T-cell (primary cell): ENCODE measurements at regions not wholly inside any gene's neighbourhood (a gene's known extent, or its start where the extent isn't known, plus 50 kb on each side); places are given as distances from the start of the nearest gene placed in this dataset.

Experiments used
- ATAC-seq, 4 experiments: fragments of 200-7000 bp in 3 of 4; fragments of 150-1000 bp in 1 of 4; cut with Tn5 transposase; replicated peaks in 1 of 4; 1 replicate in 3 of 4; 2 replicates in 1 of 4; pipeline ENCODE4 v1.10.0; 2021; ENCODE audit warnings: moderate library complexity in 3 of 4, mild to moderate bottlenecking in 2 of 4, moderate number of reproducible peaks in 1 of 4
- CTCF ChIA-PET, 2 donors: fragments of 300-600 bp; sonication (Branson Sonifier 250); formaldehyde crosslinking; loops; one replicate each; lab custom pipeline; 2022; ENCODE audit warnings: antibody characterized with exemption in 2 of 2; lab: Charles Lee
- POLR2A ChIA-PET, 2 donors: fragments of 300-600 bp; sonication (Branson Sonifier 250); formaldehyde crosslinking; loops; one replicate each; lab custom pipeline; 2022; ENCODE audit warnings: antibody characterized with exemption in 2 of 2; lab: Charles Lee
- DNase-seq, 35 experiments: peaks; one replicate each; pipeline versions ENCODE4 v3.0.0 to v3.0.0-alpha.2; 2013 to 2023
- H3K27ac ChIP-seq: one replicate; pipeline ENCODE4 v1.5.1; 2013; ENCODE audit warnings: low read length
- H3K27me3 ChIP-seq, 2 experiments: replicated peaks in 1 of 2; 1 replicate in 1 of 2; 2 replicates in 1 of 2; pipeline versions ENCODE4 v1.6.1 to v1.7.0; 2013; ENCODE audit warnings: low read length in 1 of 2, mixed read lengths in 1 of 2; ENCODE audit not compliant: control insufficient read depth in 2 of 2, insufficient read depth in 2 of 2; ENCODE audit errors: extremely low read depth in 1 of 2
- H3K36me3 ChIP-seq, 2 donors: 1 replicate in 1 of 2; 2 replicates in 1 of 2; pipeline versions ENCODE4 v1.6.1 to v1.7.0; 2013; ENCODE audit warnings: low read length in 1 of 2; ENCODE audit not compliant: control insufficient read depth in 2 of 2, insufficient read depth in 1 of 2; ENCODE audit errors: extremely low read depth in 1 of 2
- H3K4me1 ChIP-seq, 2 experiments: 1 replicate in 1 of 2; 2 replicates in 1 of 2; pipeline versions ENCODE4 v1.6.1 to v1.7.0; 2013; ENCODE audit warnings: low read length in 2 of 2, mixed read lengths in 1 of 2; ENCODE audit not compliant: insufficient read depth in 2 of 2, control insufficient read depth in 1 of 2; ENCODE audit errors: extremely low read depth in 1 of 2
- H3K4me3 ChIP-seq, 2 donors: 1 replicate in 1 of 2; 2 replicates in 1 of 2; pipeline versions ENCODE4 v1.5.1 to v1.7.0; 2013; ENCODE audit warnings: mild to moderate bottlenecking in 2 of 2, low read length in 1 of 2, moderate library complexity in 1 of 2; ENCODE audit not compliant: control insufficient read depth in 1 of 2; ENCODE audit errors: extremely low read depth in 1 of 2
- H3K9me3 ChIP-seq: 2 replicates; pipeline ENCODE4 v1.7.0; 2013
- H3K27ac Mint-ChIP-seq, 2 donors: one replicate each; pipeline ENCODE4 v1.8.0; 2020 to 2021; ENCODE audit warnings: mild to moderate bottlenecking in 2 of 2, mixed read lengths in 2 of 2
- H3K27me3 Mint-ChIP-seq, 2 donors: one replicate each; pipeline ENCODE4 v1.8.0; 2021 to 2022; ENCODE audit warnings: mixed read lengths in 2 of 2
- H3K36me3 Mint-ChIP-seq: one replicate; pipeline ENCODE4 v1.8.0; 2021; ENCODE audit warnings: mixed read lengths
- H3K4me1 Mint-ChIP-seq, 3 donors: one replicate each; pipeline ENCODE4 v1.8.0; 2020 to 2022; ENCODE audit warnings: mixed read lengths in 3 of 3, mild to moderate bottlenecking in 1 of 3
- H3K4me3 Mint-ChIP-seq, 3 donors: one replicate each; pipeline ENCODE4 v1.8.0; 2020 to 2022; ENCODE audit warnings: mild to moderate bottlenecking in 3 of 3, mixed read lengths in 3 of 3, moderate library complexity in 3 of 3
- H3K9me3 Mint-ChIP-seq, 3 donors: one replicate each; pipeline ENCODE4 v1.8.0; 2020 to 2022; ENCODE audit warnings: mixed read lengths in 3 of 3
- WGBS: methylation state at CpG from one replicate; pipeline ENCODE4 v1.1.5; 2013; ENCODE audit warnings: missing lambda C conversion rate; ENCODE audit not compliant: insufficient coverage; 5-methylcytosine and 5-hydroxymethylcytosine counted together

GRCh38 chr6:76677017-76677416 is 604.6 kb upstream of the IMPG1 start:
- Mint-ChIP-seq H3K4me3 (no peak overlapping the region), H3K4me1 (no peaks in the 10 kb centered on the region), H3K27me3 (no peaks in the 10 kb centered on the region), H3K9me3 (peaks cover 0 to 14% (median 11%) of the 10 kb centered on the region in 3 donors), H3K27ac (no peak overlapping the region), H3K36me3 (no peaks in the 10 kb centered on the region)
- Histone ChIP-seq H3K27ac (no peak overlapping the region), H3K36me3 (no peaks in the 10 kb centered on the region), H3K9me3 (no peaks in the 10 kb centered on the region), H3K27me3 (no peaks in the 10 kb centered on the region), H3K4me3 (no peak overlapping the region), H3K4me1 (no peaks in the 10 kb centered on the region)
- WGBS, result no CpG with 5 or more reads among the region's 2 CpGs
- ATAC-seq, result no peak
- DNase-seq, result no peak
- CTCF ChIA-PET, result no interaction called here
- POLR2A ChIA-PET, result no interaction called here

GRCh38 chr6:76671751-76672150 is 599.3 kb upstream of the IMPG1 start:
- Histone ChIP-seq H3K4me1 (no peaks in the 10 kb centered on the region), H3K27ac (no peak overlapping the region), H3K4me3 (no peak overlapping the region), H3K27me3 (no peaks in the 10 kb centered on the region), H3K9me3 (no peaks in the 10 kb centered on the region), H3K36me3 (no peaks in the 10 kb centered on the region)
- 60% methylated on average over 1 of the region's 4 CpGs for whole genome bisulfite sequencing
- DNase-seq (no peak), ATAC-seq (no peak)
- H3K4me3 Mint-ChIP-seq, result no peak overlapping the region
- H3K36me3 Mint-ChIP-seq, result no peaks in the 10 kb centered on the region
- no peaks in the 10 kb centered on the region for H3K27me3 Mint-ChIP-seq
- H3K4me1 Mint-ChIP-seq, result no peaks in the 10 kb centered on the region
- H3K9me3 Mint-ChIP-seq, result peaks cover 0 to 9% (median 0%) of the 10 kb centered on the region in 3 donors
- ChIA-PET CTCF (no interaction called here), POLR2A (interaction anchor here in 1 of 2 donors (0.6 kb wide), 1 partner anchor 187 kb away, joined by 3 read pairs; no protein-coding TSS in a partner anchor)
- H3K27ac Mint-ChIP-seq, result no peak overlapping the region

- H3K9me3 Mint-ChIP-seq, result peaks cover 9 to 20% (median 16%) of the 10 kb centered on the region in 3 donors
- no peak overlapping the region for H3K27ac Mint-ChIP-seq
- Histone ChIP-seq H3K36me3 (no peaks in the 10 kb centered on the region), H3K4me3 (no peak overlapping the region), H3K27me3 (no peaks in the 10 kb centered on the region), H3K9me3 (no peaks in the 10 kb centered on the region), H3K27ac (no peak overlapping the region), H3K4me1 (no peaks in the 10 kb centered on the region)
- H3K27me3 Mint-ChIP-seq, result no peaks in the 10 kb centered on the region
- ChIA-PET POLR2A (no interaction called here), CTCF (no interaction called here)
- ATAC-seq (no peak), DNase-seq (no peak)
- H3K4me3 Mint-ChIP-seq, result no peak overlapping the region
- no peaks in the 10 kb centered on the region for H3K4me1 Mint-ChIP-seq
- WGBS, result no CpG with 5 or more reads among the region's 1 CpG
- H3K36me3 Mint-ChIP-seq, result no peaks in the 10 kb centered on the region
These were observed 571.8 kb upstream of the IMPG1 start for GRCh38 chr6:76644231-76644630.

GRCh38 chr6:76639941-76640340 is 567.5 kb upstream of the IMPG1 start:
- H3K4me1 Mint-ChIP-seq, result no peaks in the 10 kb centered on the region
- ChIA-PET CTCF (no interaction called here), POLR2A (no interaction called here)
- no peaks in the 10 kb centered on the region for H3K27me3 ChIP-seq
- no peaks in the 10 kb centered on the region for H3K4me1 ChIP-seq
- H3K9me3 Mint-ChIP-seq, result peaks cover 12 to 24% (median 16%) of the 10 kb centered on the region in 3 donors
- H3K36me3 Mint-ChIP-seq, result no peaks in the 10 kb centered on the region
- H3K9me3 ChIP-seq, result no peaks in the 10 kb centered on the region
- WGBS, result no CpG with 5 or more reads among the region's 1 CpG
- H3K4me3 Mint-ChIP-seq, result no peak overlapping the region
- no peak overlapping the region for H3K27ac Mint-ChIP-seq
- no peak overlapping the region for H3K27ac ChIP-seq
- H3K36me3 ChIP-seq, result no peaks in the 10 kb centered on the region
- no peak for DNase-seq
- no peaks in the 10 kb centered on the region for H3K27me3 Mint-ChIP-seq
- no peak overlapping the region for H3K4me3 ChIP-seq
- ATAC-seq, result no peak

- H3K27me3 Mint-ChIP-seq, result no peaks in the 10 kb centered on the region
- POLR2A ChIA-PET, result no interaction called here
- DNase-seq, result no peak
- H3K9me3 ChIP-seq, result no peaks in the 10 kb centered on the region
- peaks cover 5 to 10% (median 8%) of the 10 kb centered on the region in 3 donors for H3K9me3 Mint-ChIP-seq
- no peaks in the 10 kb centered on the region for H3K4me1 ChIP-seq
- H3K27me3 ChIP-seq, result no peaks in the 10 kb centered on the region
- H3K36me3 ChIP-seq, result no peaks in the 10 kb centered on the region
- no peak overlapping the region for H3K27ac Mint-ChIP-seq
- no peaks in the 10 kb centered on the region for H3K36me3 Mint-ChIP-seq
- H3K4me1 Mint-ChIP-seq, result no peaks in the 10 kb centered on the region
- H3K4me3 Mint-ChIP-seq, result no peak overlapping the region
- CTCF ChIA-PET, result no interaction called here
- no peak overlapping the region for H3K27ac ChIP-seq
- no peak overlapping the region for H3K4me3 ChIP-seq
- no peak for ATAC-seq
These were observed 562.2 kb upstream of the IMPG1 start for GRCh38 chr6:76634695-76635094.

GRCh38 chr6:76633259-76633658 is 560.8 kb upstream of the IMPG1 start:
- H3K9me3 Mint-ChIP-seq, result peaks cover 5 to 9% (median 8%) of the 10 kb centered on the region in 3 donors
- ATAC-seq (no peak), DNase-seq (no peak)
- H3K36me3 ChIP-seq, result no peaks in the 10 kb centered on the region
- H3K27me3 ChIP-seq, result no peaks in the 10 kb centered on the region
- ChIA-PET CTCF (no interaction called here), POLR2A (no interaction called here)
- 72% methylated on average over 3 of the region's 5 CpGs for WGBS
- H3K27ac ChIP-seq, result no peak overlapping the region
- no peaks in the 10 kb centered on the region for H3K9me3 ChIP-seq
- no peaks in the 10 kb centered on the region for H3K4me1 Mint-ChIP-seq
- no peak overlapping the region for H3K4me3 ChIP-seq
- no peak overlapping the region for H3K27ac Mint-ChIP-seq
- no peaks in the 10 kb centered on the region for H3K4me1 ChIP-seq
- no peaks in the 10 kb centered on the region for H3K36me3 Mint-ChIP-seq
- H3K27me3 Mint-ChIP-seq, result no peaks in the 10 kb centered on the region
- H3K4me3 Mint-ChIP-seq, result no peak overlapping the region

- Histone ChIP-seq H3K4me3 (no peak overlapping the region), H3K27ac (no peak overlapping the region), H3K4me1 (no peaks in the 10 kb centered on the region), H3K36me3 (no peaks in the 10 kb centered on the region), H3K9me3 (no peaks in the 10 kb centered on the region), H3K27me3 (no peaks in the 10 kb centered on the region)
- Mint-ChIP-seq H3K27ac (no peak overlapping the region), H3K36me3 (no peaks in the 10 kb centered on the region), H3K27me3 (no peaks in the 10 kb centered on the region), H3K4me3 (no peak overlapping the region), H3K4me1 (no peaks in the 10 kb centered on the region), H3K9me3 (peaks cover 12 to 14% (median 14%) of the 10 kb centered on the region in 3 donors)
- ATAC-seq (no peak), DNase-seq (no peak)
- WGBS, result 90% methylated on average over 7 of the region's 9 CpGs
- POLR2A ChIA-PET, result no interaction called here
- CTCF ChIA-PET, result no interaction called here
These were observed 559.2 kb upstream of the IMPG1 start for GRCh38 chr6:76631622-76632021.
